ENCODE measurements at regions not wholly inside any gene's neighbourhood (a gene's known extent, or its start where the extent isn't known, plus 50 kb on each side); places are given as distances from the start of the nearest gene placed in this dataset.

- no peak for DNase-seq
These were observed 64.4 kb downstream of the DIO2 start for GRCh38 chr14:80146941-80147340.

DNA sequence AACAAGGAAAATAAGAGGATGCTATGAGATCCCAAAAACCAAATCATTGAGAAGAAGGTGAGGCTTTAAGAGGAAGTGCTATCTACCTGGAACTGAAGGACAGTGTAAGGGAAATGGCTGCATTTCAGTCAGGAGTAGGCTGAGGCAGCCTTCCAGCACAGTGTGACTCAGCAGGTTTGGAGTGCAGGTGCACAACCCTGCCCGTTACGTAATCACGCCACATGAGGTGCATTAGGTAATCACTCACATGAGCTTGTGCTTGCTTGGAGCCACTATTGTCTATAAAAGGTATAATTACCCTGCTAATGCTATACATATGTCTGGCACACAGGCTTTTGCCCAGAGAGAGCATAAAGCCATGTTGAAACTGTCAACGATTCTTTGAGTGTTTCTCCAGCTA is 74.9 kb downstream of the DIO2 start:
- DNase-seq = no peak

- no peak for DNase-seq
These were observed 75.8 kb downstream of the DIO2 start for GRCh38 chr14:80135305-80136088.

DNA sequence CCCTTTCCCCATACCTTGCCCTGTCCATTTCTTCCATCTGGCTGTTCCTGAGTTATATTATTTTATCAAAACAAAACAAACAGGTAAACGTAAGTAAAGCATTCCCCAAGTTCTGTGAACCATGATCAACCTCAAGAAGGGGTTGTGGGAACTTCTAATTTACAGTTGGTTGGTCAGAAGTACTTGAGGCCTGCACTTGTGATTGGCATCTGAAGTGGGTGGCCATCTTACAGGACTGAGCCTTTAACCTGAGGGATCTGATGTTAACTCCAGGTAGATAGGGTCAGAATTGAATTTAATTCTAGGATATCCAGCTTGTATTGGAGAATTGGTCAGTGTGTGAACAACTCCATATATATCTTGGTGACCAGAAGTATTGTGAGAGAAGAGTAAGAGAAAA is 77.0 kb downstream of the DIO2 start:
- DNase-seq = no peak

- no peak for DNase-seq
These were observed 77.8 kb downstream of the DIO2 start for GRCh38 chr14:80133457-80133856.

DNA sequence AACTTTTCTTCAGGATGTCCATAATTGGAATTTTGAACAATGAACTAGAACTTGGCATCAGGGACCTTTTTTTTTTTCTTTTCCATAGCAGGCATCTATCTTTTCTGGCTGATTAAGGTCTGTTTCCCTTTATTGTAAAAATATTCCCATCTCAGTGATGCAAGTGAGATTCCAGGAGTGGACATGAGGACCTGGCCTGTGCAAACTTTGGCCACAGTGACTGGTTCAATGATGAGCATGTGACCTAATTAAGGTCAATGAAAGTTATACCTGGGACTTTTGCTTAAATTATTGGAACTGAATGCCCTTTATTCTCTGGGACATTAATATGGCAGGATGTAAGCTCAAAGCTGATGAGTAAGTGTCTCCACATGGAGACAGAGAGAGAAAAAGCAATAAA is 83.8 kb downstream of the DIO2 start:
- DNase-seq = no peak

GRCh38 chr14:80124794-80125193 is 86.5 kb downstream of the DIO2 start:
- no peak for DNase-seq

GRCh38 chr14:80117876-80118275 is 93.4 kb downstream of the DIO2 start:
- DNase-seq = no peak

DNA sequence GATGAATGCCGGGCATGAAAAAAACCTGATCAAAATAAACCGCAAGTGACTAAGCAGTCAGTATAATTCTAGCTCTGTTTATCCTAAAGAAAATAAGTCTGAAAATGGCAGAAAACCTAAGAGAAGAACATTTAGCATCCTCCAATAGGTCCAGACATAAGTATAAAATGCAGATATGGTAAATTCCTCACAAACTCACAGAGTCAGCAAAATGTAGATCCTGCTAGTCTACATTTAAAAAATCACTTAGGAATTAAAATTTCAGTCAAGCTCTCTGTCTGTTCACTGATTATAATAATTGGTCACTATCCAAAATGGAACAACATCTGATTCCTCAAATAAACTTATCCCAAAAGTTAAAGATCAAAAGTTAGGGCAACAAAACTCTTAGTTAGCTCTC is 95.1 kb downstream of the DIO2 start:
- DNase-seq = no peak

- DNase-seq = no peak
These were observed 100.6 kb downstream of the DIO2 start for GRCh38 chr14:80110721-80111120.

DNA sequence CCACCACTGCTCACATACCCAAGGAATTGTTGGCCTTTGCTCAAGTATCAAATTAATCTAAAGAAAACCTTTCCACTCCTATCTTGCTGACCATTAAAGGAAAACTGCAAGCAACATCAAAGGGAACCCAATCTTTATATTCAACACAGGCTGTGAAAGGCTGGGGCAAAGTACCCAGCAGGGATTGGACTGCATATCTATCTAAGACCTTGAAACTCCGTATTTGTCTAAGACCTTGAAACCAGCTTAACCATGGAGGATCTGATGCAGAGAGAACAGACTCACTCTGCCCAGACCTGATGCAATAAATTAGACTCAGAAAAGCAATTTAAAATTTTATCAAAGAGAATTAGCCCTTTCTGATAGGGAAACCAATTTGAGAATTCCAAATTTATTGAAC is 102.2 kb downstream of the DIO2 start:
- DNase-seq = no peak

DNA sequence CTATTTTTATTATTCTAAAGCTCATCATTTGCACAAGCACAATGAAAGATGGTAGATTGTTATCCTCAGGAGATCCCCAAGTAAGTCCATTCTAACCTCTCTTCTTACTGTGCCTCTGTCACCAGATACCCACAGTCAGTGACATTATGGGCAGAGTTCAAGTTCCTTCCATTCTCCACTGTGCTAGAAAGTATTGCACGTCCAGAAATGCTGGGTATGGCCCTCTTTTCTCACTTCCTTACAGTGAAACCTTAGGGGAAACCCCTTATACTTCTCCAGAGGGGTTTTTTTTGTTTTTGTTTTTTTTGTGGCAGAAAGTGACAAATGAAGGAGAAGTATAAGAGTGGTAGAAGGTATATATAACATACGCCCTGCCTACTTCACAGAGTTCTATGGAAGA is 102.9 kb downstream of the DIO2 start:
- no peak for DNase-seq

GRCh38 chr14:80105488-80105994 is 105.8 kb downstream of the DIO2 start:
- DNase-seq = no peak

GRCh38 chr14:80101835-80102234 is 109.5 kb downstream of the DIO2 start:
- DNase-seq = no peak

GRCh38 chr14:80100681-80101080 is 110.6 kb downstream of the DIO2 start:
- no peak for DNase-seq

- peak; percentile 93 for DNase-seq
These were observed 115.7 kb downstream of the DIO2 start for GRCh38 chr14:80095623-80096022.

DNA sequence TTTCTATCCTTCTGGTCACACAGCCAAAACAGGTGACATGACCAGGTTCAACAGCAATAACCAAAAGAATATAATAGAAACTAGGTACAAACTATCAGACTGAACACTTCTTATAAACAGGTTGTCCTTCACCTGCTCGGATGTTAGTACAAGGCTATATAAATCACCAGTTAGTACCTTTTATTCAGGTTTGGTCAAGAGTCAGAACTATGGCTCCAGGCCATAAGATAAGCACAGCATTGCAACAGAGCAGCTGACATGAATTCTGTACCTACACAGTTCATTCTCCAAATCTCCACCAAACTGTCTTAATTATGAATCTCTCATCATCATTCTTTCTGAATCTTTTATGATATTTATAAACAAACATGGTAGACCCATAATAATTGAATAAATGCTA is 123.9 kb downstream of the DIO2 start:
- no peak for DNase-seq

DNA sequence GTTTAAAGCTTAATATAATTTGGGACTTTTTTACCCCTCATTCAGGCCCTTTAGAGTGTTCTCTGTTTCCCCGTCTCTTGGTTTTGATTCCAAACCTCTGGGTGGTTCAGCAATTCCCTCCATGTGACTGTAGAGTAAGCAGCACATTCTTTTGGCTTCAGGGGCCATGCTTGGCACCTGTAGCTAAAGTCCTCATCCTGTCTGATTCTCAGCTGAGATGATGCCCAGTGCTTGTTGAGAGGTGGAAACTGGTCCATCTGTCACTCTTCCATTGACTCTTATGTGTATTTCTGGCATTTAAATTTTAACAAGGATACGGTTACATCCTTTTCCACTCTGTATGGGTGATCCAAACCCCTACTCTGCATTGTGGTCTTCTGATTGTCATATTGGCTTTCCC is 127.1 kb downstream of the DIO2 start:
- DNase-seq = no peak

DNA sequence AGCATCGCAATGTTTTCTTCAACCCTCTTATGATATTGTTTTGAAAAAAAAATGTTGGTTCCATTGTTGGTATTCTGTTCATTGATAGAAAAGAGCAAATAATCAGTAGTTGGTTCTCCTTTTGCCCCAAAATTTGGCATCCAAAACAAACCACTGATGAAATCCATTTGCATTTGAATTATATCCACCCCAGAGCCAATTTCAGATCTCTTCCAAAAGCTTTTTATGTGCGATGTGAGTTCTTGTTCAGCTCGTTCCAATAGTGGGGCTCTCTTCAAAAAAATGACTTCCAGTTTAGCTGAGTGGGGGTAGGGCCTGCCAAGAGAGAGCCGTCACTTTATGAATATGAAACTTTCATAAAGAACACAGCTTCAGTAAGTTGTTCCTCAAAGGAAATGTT is 130.7 kb downstream of the DIO2 start:
- no peak for DNase-seq

DNA sequence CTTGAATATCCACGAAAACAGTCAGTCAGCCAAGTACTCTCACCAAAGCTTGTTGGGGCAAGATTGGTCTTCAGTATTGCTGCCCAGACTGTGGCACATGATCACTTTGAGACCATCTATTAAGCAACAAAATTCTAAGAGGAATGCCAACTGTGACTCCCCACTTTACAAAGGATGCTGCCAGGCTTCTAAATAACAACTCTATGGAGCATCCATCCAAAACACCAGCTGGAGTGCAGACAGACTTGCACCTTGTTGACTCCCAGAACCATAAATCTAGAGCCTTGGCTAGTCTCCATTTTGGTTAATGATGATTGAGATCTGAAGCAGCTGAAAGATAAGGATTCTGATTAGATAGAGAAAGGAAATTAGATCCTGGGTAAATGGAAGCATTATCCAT is 132.8 kb downstream of the DIO2 start:
- DNase-seq = no peak

DNA sequence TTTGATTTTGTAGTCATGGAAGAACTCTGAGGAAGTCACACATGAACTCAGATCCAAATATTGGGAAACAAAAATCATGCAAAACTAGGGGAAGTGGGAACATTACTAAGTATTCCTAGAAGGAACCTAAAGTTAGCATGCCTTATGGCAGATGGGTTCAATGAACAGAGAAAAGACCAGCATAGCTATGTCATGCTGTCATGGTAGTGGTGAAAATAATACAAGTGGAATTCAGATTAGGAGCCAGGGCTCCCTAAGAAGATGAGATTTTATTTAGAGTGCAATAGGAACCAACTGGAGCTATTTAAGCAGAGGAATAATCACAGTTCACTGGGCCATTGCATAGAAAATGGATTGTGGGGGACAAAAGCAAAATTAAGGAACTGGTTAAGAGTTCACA is 134.0 kb downstream of the DIO2 start:
- peak; percentile 53 for DNase-seq

DNA sequence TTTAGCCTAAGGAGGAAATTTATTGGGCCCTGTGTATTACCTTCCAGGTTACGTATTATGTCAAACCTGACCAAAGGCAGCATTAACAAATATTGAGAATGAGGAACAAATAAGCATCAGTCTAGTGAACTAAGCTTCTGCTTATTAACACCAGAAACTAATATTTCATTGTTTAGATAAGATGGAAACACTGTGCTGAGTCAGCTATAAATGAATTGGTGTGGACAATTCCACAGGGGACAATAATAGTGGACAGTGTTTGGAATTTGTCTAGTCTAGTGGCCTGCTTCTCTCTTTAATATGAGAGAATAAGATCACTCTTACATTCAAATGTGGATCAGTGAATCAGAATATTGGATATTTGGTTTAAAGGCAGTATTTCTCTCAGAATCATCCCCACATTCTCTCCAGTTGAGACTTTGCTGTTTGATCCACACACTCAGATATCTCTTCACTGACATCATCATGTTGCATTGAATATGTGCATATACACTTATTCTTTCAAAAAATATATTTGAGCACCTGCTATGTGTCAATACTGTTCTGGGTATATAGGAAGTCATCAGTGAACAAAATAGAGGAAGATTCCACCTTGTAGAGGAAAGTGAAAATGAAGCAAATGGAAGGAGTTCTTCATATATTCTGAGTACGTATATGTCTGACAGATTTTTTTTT is 136.3 kb downstream of the DIO2 start:
- no peak for DNase-seq

GRCh38 chr14:80059041-80059440 is 152.3 kb downstream of the DIO2 start:
- DNase-seq = peak; percentile 15

- no peak for DNase-seq
These were observed 154.9 kb downstream of the DIO2 start for GRCh38 chr14:80056497-80056801.
